ENCODE measurements at regions not wholly inside any gene's neighbourhood (a gene's known extent, or its start where the extent isn't known, plus 50 kb on each side); places are given as distances from the start of the nearest gene placed in this dataset.
"Not testable (repeated sequence)": the region's sequence is repeated elsewhere in the genome, so short reads cannot be mapped to it uniquely, and the experiment has no call there.

GRCh38 chr20:5474646-5475550, 135.9 kb downstream of the GPCPD1 start:
- BruUV-seq (replicated peaks) = no TSS peak
- H3K27ac ChIP-seq (ENCODE audit: low read length) = no peak overlapping the region
- no peak for DNase-seq (ENCODE audit: low read depth, low spot score)
- intact Hi-C loops (cut with micrococcal nuclease; ENCODE audit: unreplicated experiment) (no loop called here), in situ Hi-C loops (cut with HindIII; ENCODE audit: low pct_unique_long_range_greater_than_20kb, low sequenced_read_pairs) (no loop called here)
- no peak for ATAC-seq
- H3K27me3 ChIP-seq (ENCODE audit: control insufficient read depth, insufficient read depth, low read length) = no peaks in the 10 kb centered on the region; the same call in 1 of the 2 replicates
- no peak for TF ChIP-seq SIN3A (IDR thresholded peaks at IDR 0.05; ENCODE audit: borderline replicate concordance, insufficient read depth, low read depth, low read length)
- no peak for TF ChIP-seq CTCF (IDR thresholded peaks at IDR 0.05)
- TF ChIP-seq TCF7L2 (IDR thresholded peaks at IDR 0.05; ENCODE audit: low read depth, low read length) = no peak
- no peak for TF ChIP-seq REST (IDR thresholded peaks at IDR 0.05; ENCODE audit: insufficient read depth in 1 of 2, low read depth in 2 of 2, low read length in 1 of 2)
- TF ChIP-seq POLR2AphosphoS5 (IDR thresholded peaks at IDR 0.05; ENCODE audit: low read depth, low read length) = no peak
- no peaks in the 10 kb centered on the region for H3K36me3 ChIP-seq (ENCODE audit: control insufficient read depth, insufficient read depth, low read length)
- CTCF ChIA-PET = no interaction called here
- no peaks in the 10 kb centered on the region for H3K4me1 ChIP-seq (ENCODE audit: control insufficient read depth, insufficient read depth, low read length)
- H3K9me3 ChIP-seq (ENCODE audit: control insufficient read depth, insufficient read depth, low read depth, low read length) = no peaks in the 10 kb centered on the region
- H3K4me3 ChIP-seq (ENCODE audit: low read depth in 2 of 2, low read length in 2 of 2) = no peak overlapping the region
- POLR2A ChIA-PET = no interaction called here

- H3K4me1 ChIP-seq (ENCODE audit: control insufficient read depth, insufficient read depth, low read length); H3K9me3 ChIP-seq (ENCODE audit: control insufficient read depth, insufficient read depth, low read depth, low read length); BruUV-seq (replicated peaks); ATAC-seq; H3K27me3 ChIP-seq (ENCODE audit: control insufficient read depth, insufficient read depth, low read length); H3K4me3 ChIP-seq (ENCODE audit: low read depth in 2 of 2, low read length in 2 of 2); POLR2A ChIA-PET; intact Hi-C loops (cut with micrococcal nuclease; ENCODE audit: unreplicated experiment); DNase-seq (ENCODE audit: low read depth, low spot score); CTCF ChIA-PET; H3K27ac ChIP-seq (ENCODE audit: low read length); in situ Hi-C loops (cut with HindIII; ENCODE audit: low pct_unique_long_range_greater_than_20kb, low sequenced_read_pairs); H3K36me3 ChIP-seq (ENCODE audit: control insufficient read depth, insufficient read depth, low read length): not testable (repeated sequence)
Observed at GRCh38 chr20:5471866-5472265, 138.9 kb downstream of the GPCPD1 start.

GRCh38 chr20:5471368-5471767, 139.4 kb downstream of the GPCPD1 start:
- Histone ChIP-seq H3K9me3 (ENCODE audit: control insufficient read depth, insufficient read depth, low read depth, low read length) (no peaks in the 10 kb centered on the region), H3K4me3 (ENCODE audit: low read depth in 2 of 2, low read length in 2 of 2) (no peak overlapping the region), H3K4me1 (ENCODE audit: control insufficient read depth, insufficient read depth, low read length) (no peaks in the 10 kb centered on the region), H3K36me3 (ENCODE audit: control insufficient read depth, insufficient read depth, low read length) (no peaks in the 10 kb centered on the region; the same call in 1 of the 2 replicates), H3K27me3 (ENCODE audit: control insufficient read depth, insufficient read depth, low read length) (peaks cover 5% of the 10 kb centered on the region), H3K27ac (ENCODE audit: low read length) (no peak overlapping the region)
- DNase-seq (ENCODE audit: low read depth, low spot score) (no peak), ATAC-seq (no peak)
- TF ChIP-seq CTCF (IDR thresholded peaks at IDR 0.05) = no peak
- TF ChIP-seq SIN3A (IDR thresholded peaks at IDR 0.05; ENCODE audit: borderline replicate concordance, insufficient read depth, low read depth, low read length) = no peak
- TF ChIP-seq TCF7L2 (IDR thresholded peaks at IDR 0.05; ENCODE audit: low read depth, low read length) = no peak
- no peak for TF ChIP-seq REST (IDR thresholded peaks at IDR 0.05; ENCODE audit: insufficient read depth in 1 of 2, low read depth in 2 of 2, low read length in 1 of 2)
- no peak for TF ChIP-seq POLR2AphosphoS5 (IDR thresholded peaks at IDR 0.05; ENCODE audit: low read depth, low read length)
- CTCF ChIA-PET = no interaction called here
- in situ Hi-C loops (cut with HindIII; ENCODE audit: low pct_unique_long_range_greater_than_20kb, low sequenced_read_pairs) = no loop called here
- intact Hi-C loops (cut with micrococcal nuclease; ENCODE audit: unreplicated experiment) = no loop called here
- POLR2A ChIA-PET = no interaction called here
- no TSS peak for BruUV-seq (replicated peaks)
